H1 (cell line): ENCODE measurements at regions not wholly inside any gene's neighbourhood (a gene's known extent, or its start where the extent isn't known, plus 50 kb on each side); places are given as distances from the start of the nearest gene placed in this dataset.

Experiments
- CEBPB ChIP-seq: IDR thresholded peaks from 2 replicates; pipeline ENCODE4 v1.6.1; 2012; ENCODE audit warnings: low read depth, low read length
- CHD2 ChIP-seq: IDR thresholded peaks from 2 replicates; pipeline ENCODE4 v1.6.1; 2012; ENCODE audit warnings: low read length, improper control_type of control experiment
- EP300 ChIP-seq, 2 experiments: IDR thresholded peaks; 1 replicate in 1 of 2; 2 replicates in 1 of 2; pipeline ENCODE4 v1.6.1; 2011 to 2012; ENCODE audit warnings: low read depth in 2 of 2, low read length in 2 of 2, mild to moderate bottlenecking in 2 of 2, borderline replicate concordance in 1 of 2, inconsistent platforms in 1 of 2, moderate library complexity in 1 of 2
- POLR2A ChIP-seq, 2 experiments: IDR thresholded peaks; 1 replicate in 1 of 2; 2 replicates in 1 of 2; pipeline ENCODE4 v1.6.1; 2011; ENCODE audit warnings: low read depth in 2 of 2, low read length in 2 of 2, mild to moderate bottlenecking in 2 of 2; ENCODE audit errors: control extremely low read depth in 1 of 2
- POLR2AphosphoS5 ChIP-seq: IDR thresholded peaks from 2 replicates; pipeline ENCODE4 v1.6.1; 2011; ENCODE audit warnings: low read depth, low read length
- RAD21 ChIP-seq, 2 experiments: IDR thresholded peaks in 1 of 2; conservative IDR thresholded peaks in 1 of 2; 2 replicates each; pipeline ENCODE4 v1.6.1; 2011; ENCODE audit warnings: low read depth in 2 of 2, low read length in 2 of 2, improper control_type of control experiment in 1 of 2, inconsistent platforms in 1 of 2, mild to moderate bottlenecking in 1 of 2, moderate library complexity in 1 of 2
- RNF2 ChIP-seq: fragments of 200-900, 300-1000 bp; sonication (generic); IDR thresholded peaks from 2 replicates; pipeline ENCODE4 v1.7.1; 2016; ENCODE audit warnings: borderline replicate concordance, low read depth, mild to moderate bottlenecking, antibody characterized with exemption, low read length; ENCODE audit not compliant: poor library complexity, severe bottlenecking; ENCODE audit errors: missing control alignments
- SIN3A ChIP-seq, 2 experiments: IDR thresholded peaks in 1 of 2; conservative IDR thresholded peaks in 1 of 2; 2 replicates each; pipeline ENCODE4 v1.6.1; 2011 to 2012; ENCODE audit warnings: low read length in 2 of 2, improper control_type of control experiment in 1 of 2, low read depth in 1 of 2, mild to moderate bottlenecking in 1 of 2
- SP2 ChIP-seq: IDR thresholded peaks from 2 replicates; pipeline ENCODE4 v1.6.1; 2012; ENCODE audit warnings: mild to moderate bottlenecking, low read length, inconsistent platforms
- TF ChIP-seq, protein P1 (sequence below), 3 experiments: IDR thresholded peaks; 1 replicate in 2 of 3; 2 replicates in 1 of 3; pipeline versions ENCODE4 v1.5.1 to v1.6.1; 2011; ENCODE audit warnings: low read length in 3 of 3, mild to moderate bottlenecking in 3 of 3, inconsistent platforms in 2 of 3, low read depth in 1 of 3, moderate library complexity in 1 of 3; ENCODE audit not compliant: insufficient read depth in 1 of 3; ENCODE audit errors: control extremely low read depth in 1 of 3

DNA sequence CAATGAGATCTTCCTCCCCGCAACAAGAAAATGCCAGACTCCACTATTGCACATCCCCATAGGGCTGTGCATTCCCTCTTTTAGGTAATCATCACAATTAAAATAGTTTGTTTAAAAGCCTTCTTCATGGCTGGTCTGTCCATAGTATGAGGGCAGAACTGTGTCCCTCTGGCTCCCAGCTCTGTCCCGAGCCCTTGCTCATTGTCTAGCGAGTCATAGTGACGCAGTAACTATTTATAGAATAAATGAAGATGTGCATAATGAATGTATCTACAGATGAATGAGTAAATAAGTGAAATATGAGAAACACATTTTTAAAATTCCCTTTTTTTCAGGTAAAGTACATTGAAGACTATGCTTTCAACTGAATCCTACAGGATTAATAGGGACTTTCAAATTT lies 128.4 kb upstream of the TMC3 start:
- no peak for TF ChIP-seq EP300 (IDR thresholded peaks at IDR 0.05; ENCODE audit: borderline replicate concordance in 1 of 2, low read depth in 2 of 2, low read length in 2 of 2)
- TF ChIP-seq, protein P1, sequence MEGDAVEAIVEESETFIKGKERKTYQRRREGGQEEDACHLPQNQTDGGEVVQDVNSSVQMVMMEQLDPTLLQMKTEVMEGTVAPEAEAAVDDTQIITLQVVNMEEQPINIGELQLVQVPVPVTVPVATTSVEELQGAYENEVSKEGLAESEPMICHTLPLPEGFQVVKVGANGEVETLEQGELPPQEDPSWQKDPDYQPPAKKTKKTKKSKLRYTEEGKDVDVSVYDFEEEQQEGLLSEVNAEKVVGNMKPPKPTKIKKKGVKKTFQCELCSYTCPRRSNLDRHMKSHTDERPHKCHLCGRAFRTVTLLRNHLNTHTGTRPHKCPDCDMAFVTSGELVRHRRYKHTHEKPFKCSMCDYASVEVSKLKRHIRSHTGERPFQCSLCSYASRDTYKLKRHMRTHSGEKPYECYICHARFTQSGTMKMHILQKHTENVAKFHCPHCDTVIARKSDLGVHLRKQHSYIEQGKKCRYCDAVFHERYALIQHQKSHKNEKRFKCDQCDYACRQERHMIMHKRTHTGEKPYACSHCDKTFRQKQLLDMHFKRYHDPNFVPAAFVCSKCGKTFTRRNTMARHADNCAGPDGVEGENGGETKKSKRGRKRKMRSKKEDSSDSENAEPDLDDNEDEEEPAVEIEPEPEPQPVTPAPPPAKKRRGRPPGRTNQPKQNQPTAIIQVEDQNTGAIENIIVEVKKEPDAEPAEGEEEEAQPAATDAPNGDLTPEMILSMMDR (IDR thresholded peaks at IDR 0.05; ENCODE audit: control extremely low read depth in 1 of 3, insufficient read depth in 1 of 3, low read depth in 1 of 3, low read length in 3 of 3): no peak
- no peak for TF ChIP-seq POLR2A (IDR thresholded peaks at IDR 0.05; ENCODE audit: control extremely low read depth in 1 of 2, low read depth in 2 of 2, low read length in 2 of 2)
- no peak for TF ChIP-seq RNF2
- TF ChIP-seq CHD2: no peak
- no peak for TF ChIP-seq SIN3A (conservative IDR thresholded peaks at IDR 0.05 in 1 of 2, IDR thresholded peaks at IDR 0.05 in 1 of 2; ENCODE audit: low read depth in 1 of 2, low read length in 2 of 2)
- TF ChIP-seq CEBPB: no peak
- no peak for TF ChIP-seq RAD21 (IDR thresholded peaks at IDR 0.05 in 1 of 2, conservative IDR thresholded peaks at IDR 0.05 in 1 of 2; ENCODE audit: low read depth in 2 of 2, low read length in 2 of 2)
- TF ChIP-seq SP2: no peak
- no peak for TF ChIP-seq POLR2AphosphoS5
